ENCODE measurements at regions not wholly inside any gene's neighbourhood (a gene's known extent, or its start where the extent isn't known, plus 50 kb on each side); places are given as distances from the start of the nearest gene placed in this dataset.

GRCh38 chr9:75395336-75395735 is 307.0 kb downstream of the OSTF1 start:
- in situ Hi-C loops (cut with HindIII; ENCODE audit: low sequenced_read_pairs) = no loop called here

- in situ Hi-C loops (cut with HindIII; ENCODE audit: low sequenced_read_pairs) = no loop called here
These were observed 309.5 kb downstream of the OSTF1 start for GRCh38 chr9:75397836-75398235.

- in situ Hi-C loops (cut with HindIII; ENCODE audit: low sequenced_read_pairs) = no loop called here
These were observed 320.1 kb downstream of the OSTF1 start for GRCh38 chr9:75408391-75408790.

GRCh38 chr9:75410405-75410804 is 322.1 kb downstream of the OSTF1 start:
- in situ Hi-C loops (cut with HindIII; ENCODE audit: low sequenced_read_pairs) = no loop called here

- in situ Hi-C loops (cut with HindIII; ENCODE audit: low sequenced_read_pairs) = no loop called here
These were observed 326.3 kb downstream of the OSTF1 start for GRCh38 chr9:75414371-75415160.

GRCh38 chr9:75417471-75417870 is 329.2 kb downstream of the OSTF1 start:
- in situ Hi-C loops (cut with HindIII; ENCODE audit: low sequenced_read_pairs) = no loop called here

GRCh38 chr9:75418518-75418917 is 330.2 kb downstream of the OSTF1 start:
- in situ Hi-C loops (cut with HindIII; ENCODE audit: low sequenced_read_pairs) = no loop called here

GRCh38 chr9:75422944-75423522 is 334.7 kb downstream of the OSTF1 start:
- in situ Hi-C loops (cut with HindIII; ENCODE audit: low sequenced_read_pairs) = no loop called here

- in situ Hi-C loops (cut with HindIII; ENCODE audit: low sequenced_read_pairs) = no loop called here
These were observed 341.5 kb downstream of the OSTF1 start for GRCh38 chr9:75429531-75430475.

GRCh38 chr9:75431375-75431774 is 343.1 kb downstream of the OSTF1 start:
- in situ Hi-C loops (cut with HindIII; ENCODE audit: low sequenced_read_pairs) = no loop called here

- in situ Hi-C loops (cut with HindIII; ENCODE audit: low sequenced_read_pairs) = no loop called here
These were observed 344.1 kb downstream of the OSTF1 start for GRCh38 chr9:75432386-75432785.

GRCh38 chr9:75432888-75433287 is 344.6 kb downstream of the OSTF1 start:
- in situ Hi-C loops (cut with HindIII; ENCODE audit: low sequenced_read_pairs) = no loop called here

GRCh38 chr9:75438716-75439115 is 350.4 kb downstream of the OSTF1 start:
- in situ Hi-C loops (cut with HindIII; ENCODE audit: low sequenced_read_pairs) = no loop called here

- in situ Hi-C loops (cut with HindIII; ENCODE audit: low sequenced_read_pairs) = no loop called here
These were observed 352.6 kb downstream of the OSTF1 start for GRCh38 chr9:75440914-75441313.

- in situ Hi-C loops (cut with HindIII; ENCODE audit: low sequenced_read_pairs) = no loop called here
These were observed 356.8 kb downstream of the OSTF1 start for GRCh38 chr9:75445144-75445543.

- in situ Hi-C loops (cut with HindIII; ENCODE audit: low sequenced_read_pairs) = no loop called here
These were observed 359.0 kb downstream of the OSTF1 start for GRCh38 chr9:75447281-75447680.

- in situ Hi-C loops (cut with HindIII; ENCODE audit: low sequenced_read_pairs) = no loop called here
These were observed 360.0 kb downstream of the OSTF1 start for GRCh38 chr9:75448281-75448680.

GRCh38 chr9:75448955-75449354 is 360.6 kb downstream of the OSTF1 start:
- in situ Hi-C loops (cut with HindIII; ENCODE audit: low sequenced_read_pairs) = no loop called here

GRCh38 chr9:75451045-75451444 is 362.7 kb downstream of the OSTF1 start:
- in situ Hi-C loops (cut with HindIII; ENCODE audit: low sequenced_read_pairs) = loop anchor here (5.0 kb wide), 1 partner anchor 79 kb away; no protein-coding TSS in a partner anchor

- in situ Hi-C loops (cut with HindIII; ENCODE audit: low sequenced_read_pairs) = loop anchor here (5.0 kb wide), 1 partner anchor 79 kb away; no protein-coding TSS in a partner anchor
These were observed 363.2 kb downstream of the OSTF1 start for GRCh38 chr9:75451505-75451904.

- in situ Hi-C loops (cut with HindIII; ENCODE audit: low sequenced_read_pairs) = loop anchor here (5.0 kb wide), 1 partner anchor 80 kb away; no protein-coding TSS in a partner anchor
These were observed 364.2 kb downstream of the OSTF1 start for GRCh38 chr9:75452512-75452911.

Measured in endothelial cell of hepatic sinusoid (primary cell).